GM19328 (cell line): ENCODE measurements at regions not wholly inside any gene's neighbourhood (a gene's known extent, or its start where the extent isn't known, plus 50 kb on each side); places are given as distances from the start of the nearest gene placed in this dataset.
"Not testable (repeated sequence)": the region's sequence is repeated elsewhere in the genome, so short reads cannot be mapped to it uniquely, and the experiment has no call there.

Source experiments
- ATAC-seq: cut with Tn5 transposase; IDR thresholded peaks from one replicate; pipeline ENCODE4 v1.9.1; 2021; ENCODE audit warnings: mild to moderate bottlenecking, moderate library complexity; ENCODE audit not compliant: unreplicated experiment

DNA sequence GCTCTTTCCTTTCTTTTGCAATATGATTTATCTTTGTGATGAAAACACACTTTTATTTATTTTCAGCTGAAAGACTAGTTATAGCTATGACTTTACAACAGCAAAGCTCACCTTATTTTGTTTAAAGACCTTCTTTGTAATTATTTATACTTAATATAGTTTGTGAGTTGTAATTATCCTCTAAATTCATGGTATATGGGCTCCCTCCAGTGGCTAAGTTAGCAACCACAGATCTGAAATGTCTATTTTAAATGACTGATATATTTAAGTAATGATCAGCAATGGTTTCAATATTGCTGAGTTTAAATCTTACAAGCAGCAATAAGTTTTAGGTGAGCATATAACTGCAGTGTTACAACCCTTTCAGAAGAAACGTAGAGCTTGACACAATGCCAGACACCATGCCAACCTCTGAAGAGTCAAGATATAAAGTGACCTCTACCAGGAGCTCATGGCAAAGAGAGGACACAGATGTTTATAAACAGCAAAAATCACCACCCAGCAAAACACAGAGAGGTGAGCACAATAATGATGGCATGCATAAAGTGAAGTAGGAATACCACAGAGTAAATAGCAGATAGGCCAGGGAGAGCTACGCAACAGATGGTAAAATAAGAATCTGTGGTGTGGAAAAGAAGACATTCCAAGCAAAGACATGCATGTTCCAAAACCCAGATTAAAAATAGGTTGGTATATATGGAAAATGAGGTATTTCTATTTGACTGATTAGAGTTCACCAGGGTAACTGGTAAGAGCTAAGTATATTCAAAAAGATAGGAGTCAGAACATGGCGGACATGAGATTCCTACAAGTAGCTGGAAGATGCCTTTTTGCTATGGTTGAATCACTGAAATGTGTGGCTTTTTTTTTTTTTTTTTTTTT lies 143.7 kb upstream of the ZNF385D start:
- no peak for ATAC-seq

DNA sequence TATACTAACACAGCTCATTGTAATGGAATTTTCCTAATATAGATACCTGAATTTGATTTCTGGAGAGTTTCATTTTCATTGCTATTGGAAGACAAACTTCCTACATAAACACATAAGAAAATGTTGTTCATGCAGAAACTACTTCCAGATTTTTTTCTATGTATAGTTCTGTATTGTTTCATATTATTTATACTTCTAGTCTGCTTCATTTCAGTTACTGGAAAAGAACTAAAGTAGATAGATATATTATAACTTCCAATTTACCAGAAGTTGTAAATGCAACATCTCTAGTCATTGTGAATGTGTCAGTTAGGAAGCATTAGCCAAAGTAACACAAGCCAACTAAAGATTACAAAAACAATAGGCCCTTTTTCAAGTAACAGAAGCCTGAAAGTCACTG lies 147.3 kb upstream of the ZNF385D start:
- ATAC-seq: no peak

DNA sequence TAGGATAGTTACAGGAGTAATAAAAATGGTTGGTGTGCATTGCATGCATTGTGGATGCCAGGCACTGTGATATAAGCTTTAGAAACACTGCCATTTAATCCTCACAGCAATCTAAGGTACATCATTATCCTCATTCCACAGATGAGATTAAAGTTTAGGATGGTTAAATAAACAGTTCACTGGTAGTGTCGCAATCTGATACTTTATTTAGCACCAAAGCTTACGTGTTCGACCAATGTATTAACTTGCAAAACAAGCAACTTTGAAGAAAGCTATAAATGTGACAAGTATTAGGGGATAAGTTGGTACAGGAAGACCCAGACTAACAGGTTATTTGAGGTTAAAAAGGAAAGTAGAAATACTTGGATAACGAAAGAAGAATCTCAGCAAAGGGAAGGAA lies 150.5 kb upstream of the ZNF385D start:
- ATAC-seq: no peak

DNA sequence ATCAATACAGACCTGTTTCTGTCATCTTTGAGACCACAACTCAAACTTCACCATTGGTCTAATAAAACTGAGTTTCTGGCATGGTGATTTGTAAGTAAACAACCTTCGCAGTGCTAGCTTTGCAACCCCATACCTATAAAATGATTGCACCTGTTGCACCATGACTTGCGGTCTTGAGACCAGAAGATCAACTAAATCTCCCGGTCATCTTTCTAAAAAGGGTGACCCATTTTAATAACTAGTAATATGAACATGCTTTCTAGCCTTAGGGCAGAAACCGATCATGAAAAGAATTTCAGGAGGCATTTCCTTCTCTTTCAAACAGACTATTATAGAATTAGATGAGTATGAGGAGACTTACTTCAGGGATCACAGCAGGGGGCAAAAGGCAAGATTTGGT lies 151.9 kb upstream of the ZNF385D start:
- no peak for ATAC-seq

DNA sequence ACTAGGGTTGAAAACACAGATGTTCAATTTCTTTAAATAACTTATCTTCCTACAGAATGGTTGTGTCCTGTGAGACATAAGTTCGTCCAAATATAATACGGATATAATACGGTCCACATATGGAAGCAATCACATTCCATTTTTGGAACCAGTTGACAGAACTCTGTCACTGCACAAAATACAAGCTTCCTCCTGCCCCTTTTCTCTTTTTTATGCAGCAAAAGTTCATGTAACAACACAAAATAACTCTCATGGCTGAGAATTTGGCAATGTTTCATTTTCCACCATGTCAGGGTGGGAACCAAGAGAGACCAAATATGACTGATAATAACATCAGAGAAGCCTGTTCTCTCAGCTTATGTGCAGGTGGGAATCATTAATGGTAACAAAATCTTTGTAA lies 158.1 kb upstream of the ZNF385D start:
- no peak for ATAC-seq

DNA sequence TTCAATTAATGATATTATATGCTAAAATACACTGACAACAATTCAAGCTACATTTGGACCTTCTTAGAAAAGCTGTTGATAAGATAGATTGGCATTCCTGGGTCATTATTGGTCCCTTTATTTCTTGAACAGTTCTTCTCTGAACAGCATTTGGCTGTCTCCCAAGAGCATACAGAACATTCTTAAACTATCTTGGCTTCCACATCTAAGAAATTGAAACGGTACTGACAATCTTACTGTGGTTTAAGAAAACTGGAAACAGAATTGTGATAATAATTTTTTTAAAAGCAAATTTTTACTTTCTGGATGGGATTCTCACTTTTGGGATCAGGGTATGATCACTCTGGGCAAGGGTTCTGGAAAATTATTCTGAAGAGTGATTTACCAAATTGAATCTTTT lies 161.7 kb upstream of the ZNF385D start:
- no peak for ATAC-seq

DNA sequence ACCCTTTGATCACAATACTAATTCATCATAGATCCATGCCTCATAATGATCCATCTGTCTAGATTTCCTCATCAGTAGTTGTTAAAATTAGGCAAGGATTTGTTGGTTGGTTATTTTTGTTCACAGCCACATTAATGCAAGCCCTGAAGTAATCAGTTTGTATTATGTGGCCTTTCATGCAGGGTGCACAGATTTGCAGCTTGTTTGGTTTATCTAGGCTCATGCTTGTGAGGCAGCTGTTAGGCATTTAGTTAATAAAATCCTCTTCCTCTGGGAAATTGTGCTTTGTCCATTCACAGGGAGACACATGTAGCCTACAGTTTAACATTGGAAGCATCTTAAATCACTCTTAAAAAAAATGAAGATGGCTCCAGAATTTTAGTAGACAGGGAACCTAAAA lies 162.8 kb upstream of the ZNF385D start:
- no peak for ATAC-seq

DNA sequence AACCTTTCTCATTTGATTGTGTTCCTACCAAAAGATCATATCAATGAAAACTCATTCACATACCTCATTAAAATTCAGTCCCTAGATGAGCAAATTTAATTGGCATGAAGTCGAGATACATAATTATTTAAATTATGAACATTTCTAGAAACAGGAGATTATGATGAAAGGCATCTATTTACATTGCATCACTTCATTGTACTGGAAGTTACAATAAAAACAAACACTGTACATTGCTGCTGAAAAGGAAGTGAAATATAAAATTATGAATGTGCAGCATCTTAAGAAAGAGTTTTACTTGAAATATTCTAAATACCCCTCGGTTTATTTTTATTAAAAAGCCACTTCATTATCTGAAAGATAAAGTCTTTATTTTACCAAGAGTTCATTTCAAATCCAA lies 163.4 kb upstream of the ZNF385D start:
- no peak for ATAC-seq

DNA sequence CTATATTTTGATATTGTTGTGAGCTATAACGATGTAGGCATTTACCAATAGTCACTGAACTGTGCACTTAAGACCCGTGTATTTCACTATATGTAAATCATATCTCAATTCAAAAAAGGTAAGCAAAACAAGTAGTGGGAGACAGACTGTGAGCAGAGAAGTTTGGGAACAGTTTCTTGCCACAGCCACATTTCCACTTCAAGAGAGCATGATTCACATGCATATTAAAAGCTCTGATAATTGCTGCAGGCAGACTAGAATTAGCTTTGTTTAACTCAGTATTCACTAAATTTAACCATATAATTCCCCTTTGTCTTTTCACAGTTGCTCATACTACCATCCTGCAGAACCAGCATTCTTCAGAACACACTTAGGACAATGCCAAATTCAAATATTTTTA lies 168.4 kb upstream of the ZNF385D start:
- ATAC-seq: no peak

DNA sequence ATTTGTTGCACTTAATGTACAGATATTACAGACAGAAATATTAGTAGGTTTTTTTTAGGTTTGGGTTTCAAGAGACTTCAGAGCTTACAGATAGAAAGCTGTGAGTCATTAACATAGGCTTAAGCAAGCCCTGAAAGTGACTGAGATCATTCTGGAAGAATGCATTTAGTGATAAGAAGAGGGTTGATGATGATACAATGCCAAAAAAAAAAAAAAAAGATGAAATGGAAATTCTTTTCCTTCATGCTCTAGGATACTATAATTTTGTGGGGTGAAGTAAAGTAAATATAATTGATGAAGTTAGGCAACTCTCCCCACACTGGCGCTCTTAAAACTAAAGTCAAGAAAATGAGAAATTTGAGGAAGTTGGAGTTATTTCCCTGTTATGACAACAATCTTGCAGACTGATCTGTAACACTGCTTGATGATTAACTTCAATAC lies 169.4 kb upstream of the ZNF385D start:
- no peak for ATAC-seq

DNA sequence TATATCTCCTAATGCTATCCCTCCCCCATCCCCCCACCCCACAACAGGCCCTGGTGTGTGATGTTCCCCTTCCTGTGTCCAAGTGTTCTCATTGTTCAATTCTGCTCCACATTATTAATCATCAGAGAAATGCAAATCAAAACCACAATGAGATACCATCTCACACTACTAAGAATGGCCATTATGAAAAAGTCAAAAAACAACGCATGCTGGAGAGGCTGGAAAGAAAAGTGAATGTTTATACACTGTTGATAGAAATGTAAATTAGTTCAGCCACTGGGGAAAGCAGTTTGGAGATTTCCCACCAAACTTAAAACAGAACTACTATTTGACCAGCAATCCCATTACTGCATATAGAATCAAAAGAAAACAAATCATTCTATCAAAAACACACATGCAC lies 172.1 kb upstream of the ZNF385D start:
- ATAC-seq: not testable (repeated sequence)

DNA sequence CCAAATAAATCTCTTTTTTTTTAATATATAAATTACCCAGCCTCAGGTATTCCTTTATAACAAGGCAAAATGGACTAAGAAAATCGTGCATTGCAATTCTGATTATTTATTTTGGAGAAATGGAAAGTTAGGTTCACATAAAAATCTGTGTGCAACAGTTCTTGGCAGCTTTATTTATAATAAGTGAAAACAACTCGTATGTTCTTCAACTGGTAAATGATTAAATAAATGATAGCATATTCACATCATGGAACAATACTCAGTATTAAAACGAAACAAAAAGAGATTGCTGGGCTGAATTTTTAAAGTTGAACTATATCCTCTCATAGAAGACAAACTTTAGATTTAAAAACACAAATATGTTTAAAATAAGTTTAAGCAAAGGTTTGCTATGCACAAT lies 176.3 kb upstream of the ZNF385D start:
- ATAC-seq: no peak

DNA sequence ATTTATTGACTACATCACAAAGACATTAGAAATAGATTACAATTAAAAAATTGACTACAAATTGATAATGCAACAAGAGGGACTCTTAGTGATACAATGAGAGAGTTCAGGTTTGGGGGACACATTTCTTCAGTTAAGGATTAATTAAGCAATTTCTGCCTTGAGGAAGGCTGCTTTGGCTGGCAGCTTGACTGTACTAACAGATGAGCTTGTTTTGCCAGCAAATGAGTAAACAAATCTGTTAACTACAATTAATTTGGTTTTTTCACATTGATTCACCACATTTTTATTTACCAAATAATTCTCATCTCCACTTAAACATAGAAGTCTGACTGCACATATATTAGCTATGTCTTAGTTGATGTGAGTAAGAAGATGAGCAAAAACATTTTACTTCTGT lies 183.6 kb upstream of the ZNF385D start:
- no peak for ATAC-seq

DNA sequence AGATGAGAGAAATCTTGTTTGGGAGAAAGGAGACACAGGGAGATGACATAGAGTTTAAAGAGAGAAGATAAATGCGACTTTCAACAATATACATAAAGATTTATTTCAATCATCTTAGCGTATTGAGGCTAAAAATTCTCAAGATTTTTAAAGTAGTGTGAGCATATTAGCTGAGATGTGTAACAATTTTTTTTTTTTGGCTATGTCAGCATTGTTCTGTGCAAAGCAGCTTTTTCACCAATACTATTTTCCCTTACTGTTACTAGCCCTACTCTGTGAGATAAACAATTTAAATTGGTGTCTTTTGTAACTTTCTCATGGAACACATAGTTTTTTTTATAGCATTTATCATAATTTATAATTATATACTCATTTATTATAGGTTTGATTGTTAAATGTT lies 185.2 kb upstream of the ZNF385D start:
- no peak for ATAC-seq

DNA sequence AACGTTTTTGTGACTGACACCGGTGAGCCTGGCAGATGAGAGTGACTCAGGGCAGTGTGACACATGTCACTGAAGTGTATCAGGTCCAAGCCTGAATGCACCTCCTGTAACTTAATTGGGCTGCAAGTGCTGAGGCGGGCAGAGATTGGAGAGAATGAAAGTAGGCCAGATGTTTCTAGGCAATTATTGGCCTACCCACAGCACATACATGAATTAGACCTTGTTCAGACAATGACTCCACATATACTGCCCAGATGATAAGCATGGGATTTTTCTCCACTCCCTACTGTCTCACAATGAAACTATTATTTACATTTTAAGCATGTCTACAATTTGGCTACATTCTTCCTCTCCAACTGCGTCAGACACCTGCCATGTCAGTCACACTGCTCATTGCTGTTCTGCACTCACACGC lies 187.3 kb upstream of the ZNF385D start:
- no peak for ATAC-seq

DNA sequence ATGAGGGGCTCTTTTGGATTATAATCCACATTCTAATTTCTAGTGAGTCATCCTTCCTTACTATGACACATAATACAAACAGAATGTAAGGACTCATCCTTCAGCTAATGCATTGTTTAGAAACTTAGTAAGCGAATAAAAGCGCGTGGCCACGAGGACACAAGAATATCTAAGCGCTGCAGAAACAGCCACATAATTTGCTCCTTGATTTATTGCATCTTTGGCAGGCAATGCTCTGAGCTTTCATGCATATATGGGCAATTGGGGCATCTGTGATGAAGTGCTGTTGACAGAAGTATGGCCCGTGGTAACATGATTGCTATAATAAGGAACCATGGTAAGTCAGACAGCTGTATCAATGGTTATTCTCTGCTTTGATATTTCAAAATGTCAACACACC lies 191.3 kb upstream of the ZNF385D start:
- no peak for ATAC-seq

DNA sequence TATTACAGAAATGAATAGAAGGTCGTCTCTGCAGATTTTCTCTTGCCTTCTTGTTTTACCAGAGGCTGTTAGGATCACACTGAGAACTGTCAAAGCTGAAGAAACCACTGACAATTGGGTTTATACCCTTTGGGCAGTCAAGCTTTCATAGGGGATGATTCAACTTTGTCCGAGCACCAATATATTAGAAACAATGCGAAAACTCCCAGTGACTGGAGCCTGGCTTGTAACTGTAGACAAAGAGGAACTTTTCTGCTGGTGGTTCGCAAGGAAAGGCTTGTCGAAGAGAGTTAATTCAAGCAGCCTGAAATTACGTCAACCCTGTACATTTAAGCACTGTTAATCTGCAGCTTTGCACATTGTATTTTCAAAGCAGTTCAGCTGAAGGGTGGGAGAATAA lies 193.2 kb upstream of the ZNF385D start:
- ATAC-seq: no peak

DNA sequence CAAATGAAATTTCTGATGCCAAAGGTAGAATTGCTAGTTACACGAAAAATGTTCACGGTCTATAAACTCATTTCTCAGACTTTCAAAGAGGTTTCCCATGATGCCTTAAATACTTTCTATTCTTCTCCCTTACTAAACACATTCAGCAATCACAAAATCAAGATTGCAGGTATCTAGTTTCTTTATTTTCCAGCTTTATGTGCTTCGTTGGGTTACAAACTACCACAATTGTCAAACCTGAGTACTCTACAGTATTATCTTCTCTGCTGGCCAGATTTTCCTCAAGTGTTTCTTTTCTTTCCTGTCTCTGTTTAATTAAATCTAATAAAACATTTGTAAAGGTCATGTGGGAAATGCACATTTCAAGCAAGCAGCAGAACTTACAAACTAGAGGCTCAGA lies 201.8 kb upstream of the ZNF385D start:
- ATAC-seq: no peak

DNA sequence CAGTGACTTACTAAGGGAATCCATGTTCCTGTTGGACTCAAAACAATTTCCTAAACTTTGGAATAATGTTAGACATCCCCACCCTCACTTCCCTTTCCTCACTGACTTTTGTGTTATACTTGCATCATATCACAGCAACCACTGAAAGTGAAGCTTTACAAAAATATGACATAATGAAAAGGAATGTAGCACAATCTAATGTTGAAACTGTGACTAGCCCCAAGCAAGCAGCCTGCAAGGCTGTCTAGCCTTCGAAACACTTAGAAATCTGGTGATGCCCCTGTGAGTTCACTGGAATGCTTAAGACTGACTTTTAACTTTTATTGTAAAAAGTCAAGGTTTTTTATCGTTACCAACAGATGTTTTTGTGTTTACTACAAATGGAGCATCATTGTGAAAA lies 203.7 kb upstream of the ZNF385D start:
- no peak for ATAC-seq

DNA sequence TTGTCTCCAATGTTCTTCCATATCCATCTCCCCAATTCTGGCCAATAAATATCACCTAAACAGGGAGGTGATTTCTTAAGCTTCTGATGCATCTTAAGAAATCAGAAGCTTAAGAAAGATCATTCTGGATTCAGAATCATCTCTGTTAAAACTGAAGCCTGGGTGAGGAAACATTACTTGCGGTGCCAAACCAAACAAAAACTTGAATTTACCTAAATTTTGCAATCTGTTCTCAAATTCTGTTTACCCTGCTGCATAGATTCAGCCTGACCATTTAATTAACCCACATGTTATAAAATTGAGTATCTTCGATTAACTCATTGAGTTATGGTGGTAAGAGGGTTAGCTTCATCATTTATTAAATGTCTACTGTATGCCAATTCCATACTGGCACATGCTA lies 204.4 kb upstream of the ZNF385D start:
- no peak for ATAC-seq

DNA sequence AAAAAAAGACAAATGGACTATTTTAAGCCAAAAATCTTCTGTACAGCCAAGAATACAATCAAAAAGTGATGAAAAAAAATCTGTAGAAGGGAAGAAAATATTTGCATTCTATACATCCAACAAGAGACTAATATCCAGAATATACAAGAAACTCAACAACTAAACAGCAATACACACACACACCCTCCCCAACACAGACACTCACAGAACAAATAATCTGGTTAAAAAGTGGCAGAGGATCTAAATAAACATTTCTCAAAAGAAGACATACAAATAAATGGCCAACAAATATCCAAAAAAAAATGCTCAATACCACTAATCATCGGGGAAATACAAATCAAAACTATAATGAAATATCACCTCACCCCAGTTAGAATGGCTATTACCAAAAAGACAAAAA lies 209.0 kb upstream of the ZNF385D start:
- ATAC-seq: no peak

DNA sequence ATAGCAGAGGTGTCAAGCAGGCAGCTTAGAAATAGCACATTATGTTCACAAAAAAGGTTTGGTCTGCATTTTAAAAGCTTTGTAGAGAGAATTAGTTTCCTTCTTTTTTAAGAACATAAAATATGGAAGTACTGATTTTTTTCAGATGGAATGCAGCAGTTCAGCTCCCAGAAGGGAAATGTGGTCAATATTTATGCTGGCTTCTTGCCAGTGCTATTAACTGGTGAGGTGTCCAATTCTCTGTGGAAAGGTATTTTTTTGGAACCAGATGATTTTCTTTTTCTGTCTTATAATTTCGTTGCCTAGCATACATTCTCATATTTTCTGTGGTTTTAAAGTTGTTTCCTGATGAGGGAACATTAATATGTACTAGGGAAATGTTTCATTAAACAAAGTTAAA lies 211.4 kb upstream of the ZNF385D start:
- ATAC-seq: no peak

DNA sequence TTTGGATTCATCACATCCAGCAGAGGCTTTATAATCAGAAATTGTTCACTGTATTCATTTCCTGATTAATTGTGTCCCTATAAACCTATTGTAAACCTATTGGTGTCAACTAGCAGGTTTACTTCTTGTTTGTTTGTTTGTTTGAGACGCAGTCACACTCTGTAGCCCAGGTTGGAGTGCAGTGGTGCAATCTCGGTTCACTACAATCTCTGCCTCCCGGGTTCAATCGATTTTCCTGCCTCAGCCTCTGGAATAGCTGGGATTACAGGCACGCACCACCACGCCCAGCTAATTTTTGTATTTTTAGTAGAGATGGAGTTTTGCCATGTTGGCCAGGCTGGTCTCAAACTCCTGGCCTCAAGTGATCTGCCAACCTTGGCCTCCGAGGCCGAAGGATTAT lies 215.4 kb upstream of the ZNF385D start:
- ATAC-seq: not testable (repeated sequence)
